OCI-LY1 (cell line): ENCODE measurements at regions not wholly inside any gene's neighbourhood (a gene's known extent, or its start where the extent isn't known, plus 50 kb on each side); places are given as distances from the start of the nearest gene placed in this dataset.
A peak's percentile ranks its signal among the peaks of the same experiment; 100 is the strongest.

Experiments
- EZH2 ChIP-seq: fragments of 200-600 bp; sonication (generic), shearing (Covaris generic); IDR thresholded peaks from 2 replicates; pipeline ENCODE4 v1.8.0; 2017; ENCODE audit warnings: borderline replicate concordance, mixed run types, mild to moderate bottlenecking, antibody characterized with exemption, low read length, moderate library complexity, mixed read lengths
- TF ChIP-seq, protein P1 (sequence below): fragments of 200-600 bp; sonication (generic), shearing (Covaris generic); IDR thresholded peaks from 2 replicates; pipeline ENCODE4 v1.5.1; 2017; ENCODE audit warnings: mild to moderate bottlenecking, antibody characterized with exemption, low read length, moderate library complexity, mixed read lengths

DNA sequence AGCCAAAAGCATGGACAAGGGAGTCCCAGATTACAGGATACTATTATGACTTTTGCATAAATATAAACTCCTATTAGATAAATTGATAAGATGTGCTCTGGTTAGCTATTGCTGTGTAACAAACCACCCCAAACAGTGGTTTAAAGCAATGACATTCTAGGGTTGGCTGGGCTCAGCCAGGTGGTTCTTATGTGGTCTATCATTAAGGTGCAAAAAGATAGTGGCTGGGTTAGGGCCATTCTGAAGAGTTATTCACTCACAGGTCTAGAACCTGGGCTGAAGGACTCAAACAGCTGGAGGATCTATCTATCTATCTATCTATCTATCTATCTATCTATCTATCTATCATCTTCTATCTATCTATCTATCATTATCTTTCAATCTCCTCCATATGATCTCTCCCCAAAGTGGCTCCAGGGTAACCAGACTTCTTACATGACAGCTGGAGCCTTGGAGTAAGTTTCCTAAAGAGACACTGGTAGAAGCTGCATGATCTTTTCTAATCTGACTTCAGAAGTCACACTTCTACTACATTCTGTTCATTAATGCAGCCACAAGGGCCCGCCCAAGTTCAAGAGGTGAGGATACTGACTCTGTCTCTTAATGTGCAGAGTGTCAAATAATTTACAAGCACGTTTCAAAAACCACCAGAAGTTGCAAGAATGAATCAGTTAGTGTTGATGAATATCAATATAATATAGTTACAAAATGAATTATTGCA lies 74.9 kb upstream of the XCR1 start:
- TF ChIP-seq, protein P1, sequence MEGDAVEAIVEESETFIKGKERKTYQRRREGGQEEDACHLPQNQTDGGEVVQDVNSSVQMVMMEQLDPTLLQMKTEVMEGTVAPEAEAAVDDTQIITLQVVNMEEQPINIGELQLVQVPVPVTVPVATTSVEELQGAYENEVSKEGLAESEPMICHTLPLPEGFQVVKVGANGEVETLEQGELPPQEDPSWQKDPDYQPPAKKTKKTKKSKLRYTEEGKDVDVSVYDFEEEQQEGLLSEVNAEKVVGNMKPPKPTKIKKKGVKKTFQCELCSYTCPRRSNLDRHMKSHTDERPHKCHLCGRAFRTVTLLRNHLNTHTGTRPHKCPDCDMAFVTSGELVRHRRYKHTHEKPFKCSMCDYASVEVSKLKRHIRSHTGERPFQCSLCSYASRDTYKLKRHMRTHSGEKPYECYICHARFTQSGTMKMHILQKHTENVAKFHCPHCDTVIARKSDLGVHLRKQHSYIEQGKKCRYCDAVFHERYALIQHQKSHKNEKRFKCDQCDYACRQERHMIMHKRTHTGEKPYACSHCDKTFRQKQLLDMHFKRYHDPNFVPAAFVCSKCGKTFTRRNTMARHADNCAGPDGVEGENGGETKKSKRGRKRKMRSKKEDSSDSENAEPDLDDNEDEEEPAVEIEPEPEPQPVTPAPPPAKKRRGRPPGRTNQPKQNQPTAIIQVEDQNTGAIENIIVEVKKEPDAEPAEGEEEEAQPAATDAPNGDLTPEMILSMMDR = 0 out of 2 replicates have a peak, but pooled peaks have one; percentile 7
- no peak for TF ChIP-seq EZH2
